Breast epithelium (tissue), 3 donors: ENCODE measurements at regions not wholly inside any gene's neighbourhood (a gene's known extent, or its start where the extent isn't known, plus 50 kb on each side); places are given as distances from the start of the nearest gene placed in this dataset.
"Not testable (repeated sequence)": the region's sequence is repeated elsewhere in the genome, so short reads cannot be mapped to it uniquely, and the experiment has no call there.

Experiments
- CTCF ChIP-seq, 3 donors: fragments of 450-650 bp; IDR thresholded peaks; one replicate each; pipeline ENCODE4 v1.5.1; 2016 to 2017; ENCODE audit warnings: antibody characterized with exemption in 3 of 3, mild to moderate bottlenecking in 3 of 3, moderate library complexity in 3 of 3
- POLR2A ChIP-seq: fragments of 450-650 bp; IDR thresholded peaks from one replicate; pipeline ENCODE4 v1.6.1; 2016; ENCODE audit warnings: antibody characterized with exemption, mild to moderate bottlenecking, moderate library complexity

GRCh38 chr1:223951551-223951950 lies 105.8 kb upstream of the TP53BP2 start:
- TF ChIP-seq CTCF (IDR thresholded peaks at IDR 0.05); POLR2A: not testable (repeated sequence)
